GM21390 (cell line): ENCODE measurements at regions not wholly inside any gene's neighbourhood (a gene's known extent, or its start where the extent isn't known, plus 50 kb on each side); places are given as distances from the start of the nearest gene placed in this dataset.

Experiments used
- ATAC-seq: cut with Tn5 transposase; IDR thresholded peaks from one replicate; pipeline ENCODE4 v1.9.1; 2021; ENCODE audit not compliant: unreplicated experiment

GRCh38 chr11:88405853-88406252 is 68.3 kb upstream of the CTSC start:
- ATAC-seq: no peak

- no peak for ATAC-seq
Observed at GRCh38 chr11:88404932-88405710, 67.6 kb upstream of the CTSC start.

GRCh38 chr11:88404391-88404790 is 66.9 kb upstream of the CTSC start:
- ATAC-seq: no peak

- no peak for ATAC-seq
Observed at GRCh38 chr11:88402784-88403183, 65.2 kb upstream of the CTSC start.

GRCh38 chr11:88402192-88402715 is 64.7 kb upstream of the CTSC start:
- peak; percentile 49 for ATAC-seq

GRCh38 chr11:88398791-88399570 is 61.4 kb upstream of the CTSC start:
- no peak for ATAC-seq

- no peak for ATAC-seq
Observed at GRCh38 chr11:88398372-88398771, 60.8 kb upstream of the CTSC start.

- no peak for ATAC-seq
Observed at GRCh38 chr11:88390254-88390653, 52.7 kb upstream of the CTSC start.

- ATAC-seq: no peak
Observed at GRCh38 chr11:88387957-88388356, 50.4 kb upstream of the CTSC start.
